ENCODE measurements at regions not wholly inside any gene's neighbourhood (a gene's known extent, or its start where the extent isn't known, plus 50 kb on each side); places are given as distances from the start of the nearest gene placed in this dataset.

DNA sequence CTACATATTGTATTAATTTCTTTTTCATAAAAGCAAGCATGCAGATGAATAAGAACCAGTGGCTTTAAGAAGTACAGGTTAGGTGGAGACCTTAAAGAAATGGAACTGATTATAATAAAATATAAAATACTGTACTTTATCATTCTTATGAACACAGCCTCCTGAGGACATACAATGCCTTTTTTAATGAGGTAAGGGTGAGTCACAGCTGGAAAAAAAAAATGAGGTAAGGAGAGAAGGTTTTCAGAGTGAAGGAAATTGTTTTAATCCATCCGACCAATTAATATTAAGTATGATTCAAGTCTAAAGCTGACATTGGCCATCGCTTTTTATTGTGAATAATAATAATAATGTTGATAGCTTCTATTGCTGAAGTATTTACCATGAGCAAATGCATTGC lies 170.3 kb upstream of the SOX2 start:
- DNase-seq (ENCODE audit: extremely low read depth, low read depth): no peak
- TF ChIP-seq, protein P1, sequence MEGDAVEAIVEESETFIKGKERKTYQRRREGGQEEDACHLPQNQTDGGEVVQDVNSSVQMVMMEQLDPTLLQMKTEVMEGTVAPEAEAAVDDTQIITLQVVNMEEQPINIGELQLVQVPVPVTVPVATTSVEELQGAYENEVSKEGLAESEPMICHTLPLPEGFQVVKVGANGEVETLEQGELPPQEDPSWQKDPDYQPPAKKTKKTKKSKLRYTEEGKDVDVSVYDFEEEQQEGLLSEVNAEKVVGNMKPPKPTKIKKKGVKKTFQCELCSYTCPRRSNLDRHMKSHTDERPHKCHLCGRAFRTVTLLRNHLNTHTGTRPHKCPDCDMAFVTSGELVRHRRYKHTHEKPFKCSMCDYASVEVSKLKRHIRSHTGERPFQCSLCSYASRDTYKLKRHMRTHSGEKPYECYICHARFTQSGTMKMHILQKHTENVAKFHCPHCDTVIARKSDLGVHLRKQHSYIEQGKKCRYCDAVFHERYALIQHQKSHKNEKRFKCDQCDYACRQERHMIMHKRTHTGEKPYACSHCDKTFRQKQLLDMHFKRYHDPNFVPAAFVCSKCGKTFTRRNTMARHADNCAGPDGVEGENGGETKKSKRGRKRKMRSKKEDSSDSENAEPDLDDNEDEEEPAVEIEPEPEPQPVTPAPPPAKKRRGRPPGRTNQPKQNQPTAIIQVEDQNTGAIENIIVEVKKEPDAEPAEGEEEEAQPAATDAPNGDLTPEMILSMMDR (IDR thresholded peaks at IDR 0.05; ENCODE audit: low read depth, low read length): no peak

GRCh38 chr3:181534781-181535221 lies 176.9 kb upstream of the SOX2 start:
- no peak for DNase-seq (ENCODE audit: extremely low read depth, low read depth)
- TF ChIP-seq, protein P1 (IDR thresholded peaks at IDR 0.05; ENCODE audit: low read depth, low read length): no peak

GRCh38 chr3:181533811-181534210 lies 177.9 kb upstream of the SOX2 start:
- TF ChIP-seq, protein P1 (IDR thresholded peaks at IDR 0.05; ENCODE audit: low read depth, low read length): no peak
- no peak for DNase-seq (ENCODE audit: extremely low read depth, low read depth)

DNA sequence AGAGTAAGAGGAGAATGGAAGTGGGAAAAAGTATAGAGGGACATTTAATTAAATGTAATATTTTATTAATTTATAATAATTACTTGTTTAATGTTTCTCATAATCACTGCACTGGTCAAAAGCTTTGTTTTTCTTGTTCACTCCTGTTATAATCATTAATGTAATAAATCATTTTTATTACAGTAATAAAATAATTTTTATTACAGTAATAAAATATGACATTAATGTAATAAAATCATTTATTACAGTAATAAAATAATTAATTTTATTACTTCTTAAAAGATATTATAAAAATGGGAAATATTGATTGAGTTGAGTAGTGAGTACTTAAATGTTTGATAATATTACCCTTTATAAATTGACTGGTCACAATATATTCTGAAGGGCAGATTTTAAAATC lies 181.1 kb upstream of the SOX2 start:
- DNase-seq (ENCODE audit: extremely low read depth, low read depth): no peak
- TF ChIP-seq, protein P1 (IDR thresholded peaks at IDR 0.05; ENCODE audit: low read depth, low read length): no peak

- no peak for DNase-seq (ENCODE audit: extremely low read depth, low read depth)
- TF ChIP-seq, protein P1 (IDR thresholded peaks at IDR 0.05; ENCODE audit: low read depth, low read length): no peak
Observed at GRCh38 chr3:181521831-181522230, 189.9 kb upstream of the SOX2 start.

GRCh38 chr3:181518222-181518621 lies 193.5 kb upstream of the SOX2 start:
- no peak for DNase-seq (ENCODE audit: extremely low read depth, low read depth)
- TF ChIP-seq, protein P1 (IDR thresholded peaks at IDR 0.05; ENCODE audit: low read depth, low read length): no peak

- TF ChIP-seq, protein P1 (IDR thresholded peaks at IDR 0.05; ENCODE audit: low read depth, low read length): no peak
Observed at GRCh38 chr3:181512787-181513186, 198.9 kb upstream of the SOX2 start.

More at GRCh38 chr3:181512787-181513186, 198.9 kb upstream of the SOX2 start:
- DNase-seq (ENCODE audit: extremely low read depth, low read depth): no peak
